Islet precursor cell (in vitro differentiated cells): ENCODE measurements at regions not wholly inside any gene's neighbourhood (a gene's known extent, or its start where the extent isn't known, plus 50 kb on each side); places are given as distances from the start of the nearest gene placed in this dataset.
"Not testable (repeated sequence)": the region's sequence is repeated elsewhere in the genome, so short reads cannot be mapped to it uniquely, and the experiment has no call there.

Source experiments
- DNase-seq: peaks from one replicate; pipeline ENCODE4 v3.0.0-alpha.2; 2018

DNA sequence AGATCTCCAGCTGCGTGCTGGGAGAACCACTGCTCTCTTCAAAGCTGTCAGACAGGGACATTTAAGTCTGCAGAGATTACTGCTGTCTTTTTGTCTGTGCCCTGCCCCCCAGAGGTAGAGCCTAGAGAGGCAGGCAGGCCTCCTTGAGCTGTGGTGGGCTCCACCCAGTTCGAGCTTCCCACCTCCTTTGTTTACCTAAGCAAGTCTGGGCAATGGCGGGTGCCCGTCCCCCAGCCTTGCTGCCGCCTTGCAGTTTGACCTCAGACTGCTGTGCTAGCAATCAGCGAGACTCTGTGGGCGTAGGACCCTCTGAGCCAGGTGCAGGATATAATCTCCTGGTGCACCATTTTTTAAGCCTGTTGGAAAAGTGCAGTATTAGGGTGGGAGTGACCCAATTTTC, 128.6 kb downstream of the ACTR3 start:
- DNase-seq = not testable (repeated sequence)

DNA sequence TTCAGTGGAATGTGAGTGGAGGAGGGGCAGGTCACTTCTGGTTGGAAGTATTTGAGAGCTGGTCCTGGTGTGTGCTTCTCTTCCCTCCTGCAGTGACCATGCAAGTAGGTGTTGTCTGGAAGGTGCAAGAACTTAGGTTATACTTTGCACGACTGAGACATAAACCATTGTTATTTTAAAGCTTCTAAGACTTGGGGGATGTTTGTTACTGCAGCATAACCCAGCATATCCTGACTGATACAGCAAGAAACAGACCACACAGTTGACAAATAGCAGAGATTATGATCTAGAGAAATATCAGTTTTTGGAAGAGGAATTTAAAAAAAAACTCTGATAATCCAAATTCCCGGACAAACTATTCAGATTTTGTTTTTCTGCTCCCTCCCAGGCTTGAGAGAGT, 130.8 kb downstream of the ACTR3 start:
- DNase-seq = no peak

DNA sequence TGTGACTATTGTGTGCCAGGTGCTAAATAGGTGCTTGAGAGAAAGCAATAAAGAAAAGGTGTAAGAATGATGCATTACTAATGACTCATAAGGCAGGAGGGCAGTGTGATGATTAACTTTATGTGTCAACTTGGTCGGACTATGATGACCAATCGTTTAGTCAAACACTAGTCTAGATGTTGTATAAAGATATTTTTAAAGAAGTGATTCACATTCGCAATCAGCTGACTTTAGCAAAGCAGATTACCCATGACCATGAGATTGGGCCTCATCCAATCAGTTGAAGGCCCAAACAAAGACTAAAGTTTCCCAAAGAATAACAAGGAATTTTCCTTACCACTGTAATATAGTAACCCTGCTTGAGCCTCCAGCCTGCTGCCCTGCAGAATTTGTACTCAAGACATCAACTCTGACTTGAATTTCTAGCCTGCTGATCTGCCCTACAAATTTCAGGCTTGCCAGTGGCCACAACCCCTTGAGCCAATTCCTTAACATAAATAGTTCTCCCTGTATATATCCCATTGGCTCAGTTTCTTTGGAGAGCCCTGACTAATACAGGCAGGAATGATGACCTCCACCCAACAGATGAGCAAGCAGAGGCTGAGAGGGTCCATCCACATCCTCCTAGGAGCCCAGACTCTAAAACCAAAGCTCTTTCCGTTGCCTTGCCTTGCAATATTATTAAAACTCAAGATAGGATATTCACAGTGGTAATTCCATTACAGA, 132.6 kb downstream of the ACTR3 start:
- DNase-seq = peak; percentile 58

GRCh38 chr2:114024326-114024725, 134.4 kb downstream of the ACTR3 start:
- DNase-seq = no peak

GRCh38 chr2:114025030-114025429, 135.1 kb downstream of the ACTR3 start:
- no peak for DNase-seq

DNA sequence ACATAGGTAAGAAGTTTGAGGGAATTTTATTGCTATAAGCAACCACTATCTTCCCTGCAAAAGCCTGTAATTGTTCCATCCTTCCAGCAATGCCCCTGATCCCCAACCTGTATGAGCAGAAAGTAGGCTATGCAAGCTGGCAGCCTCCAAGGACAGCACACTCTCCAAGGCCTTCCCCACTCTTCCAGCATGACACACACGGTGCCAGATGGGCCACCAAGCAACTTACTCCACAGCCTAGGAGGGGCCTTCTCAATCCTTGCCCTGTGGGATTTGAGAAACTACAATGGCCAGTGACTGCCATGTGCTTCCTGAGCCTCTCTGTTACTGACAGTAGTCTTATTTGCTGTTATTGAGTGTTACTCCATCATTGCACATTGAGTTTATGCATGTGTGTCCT, 137.5 kb downstream of the ACTR3 start:
- no peak for DNase-seq

DNA sequence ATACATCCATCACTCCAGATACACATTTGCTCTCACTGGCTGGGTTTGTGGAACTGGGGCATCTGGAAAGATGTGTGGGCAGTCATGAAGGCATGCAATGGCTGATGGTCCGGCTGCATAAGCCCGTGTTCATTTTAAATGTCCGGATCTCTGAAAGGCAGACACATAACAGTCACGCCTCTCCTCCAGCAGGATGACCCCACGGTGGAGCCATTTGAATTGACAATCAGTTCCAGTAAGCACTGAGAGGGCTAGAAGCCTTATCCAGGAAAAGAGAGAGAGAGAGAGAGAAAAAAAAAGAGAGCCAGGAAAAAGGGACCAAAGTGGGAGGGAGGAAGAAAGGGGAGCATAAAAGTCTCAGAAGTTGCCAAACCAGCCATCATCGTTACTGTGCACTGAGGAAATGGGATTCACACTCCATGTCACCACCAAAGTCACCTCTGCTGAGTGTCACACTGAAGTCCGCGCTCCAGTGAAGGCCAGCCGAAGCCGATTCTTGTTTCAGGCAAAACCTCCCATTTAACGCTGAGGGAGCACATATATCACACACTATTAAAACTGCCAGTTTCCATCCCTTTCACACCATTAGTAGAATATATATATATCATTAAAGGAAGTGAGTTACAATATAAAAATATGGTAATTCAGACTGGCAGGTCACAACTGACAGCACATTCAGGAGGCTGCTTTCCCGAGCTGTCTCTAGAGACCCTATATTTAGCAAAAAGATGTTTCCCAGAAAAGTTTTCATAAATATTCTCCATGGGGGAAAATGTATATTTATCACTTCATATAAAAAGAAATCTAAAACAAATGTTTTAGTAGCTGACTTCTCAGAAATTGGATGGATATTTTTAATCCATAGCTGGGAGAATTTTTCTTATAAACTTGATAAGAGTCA, 142.0 kb downstream of the ACTR3 start:
- no peak for DNase-seq

GRCh38 chr2:114032705-114033104, 142.8 kb downstream of the ACTR3 start:
- DNase-seq = no peak

DNA sequence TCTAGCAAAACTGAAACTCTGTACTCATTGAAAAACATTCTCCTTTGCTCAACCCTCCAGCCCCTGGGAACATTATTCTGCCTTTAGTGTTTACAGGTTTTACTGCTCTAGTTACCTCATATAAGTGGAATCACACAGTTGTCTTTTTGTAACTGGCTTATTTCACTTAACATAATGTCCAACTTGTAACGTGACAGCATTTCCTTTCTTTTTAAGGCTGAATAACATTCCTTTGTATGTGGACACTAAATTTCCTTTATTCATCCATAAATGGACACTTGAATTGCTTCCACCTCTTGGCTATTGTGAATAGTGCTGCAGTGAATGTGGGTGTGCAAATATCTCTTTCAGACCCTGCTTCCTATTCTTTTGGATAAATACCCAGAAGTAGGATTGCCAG, 144.9 kb downstream of the ACTR3 start:
- DNase-seq = no peak

DNA sequence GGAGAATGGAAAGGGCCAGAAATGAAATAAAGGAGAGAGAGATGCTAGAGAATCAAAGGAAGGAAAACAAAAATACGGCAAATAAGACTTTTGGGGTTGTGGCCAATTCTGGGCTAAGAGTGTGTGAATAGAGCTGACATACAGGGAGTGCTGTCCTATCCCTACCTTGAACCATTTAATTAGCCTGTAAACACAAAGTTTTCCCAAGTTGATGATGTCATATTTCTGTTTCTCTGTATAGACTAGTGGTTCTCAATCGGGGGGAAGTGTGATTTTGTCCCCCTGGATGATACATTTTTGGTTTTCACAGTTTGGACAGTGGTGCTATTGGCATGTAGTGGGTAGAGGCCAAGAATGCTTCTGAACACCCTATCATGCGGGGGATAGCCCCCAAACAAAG, 148.8 kb downstream of the ACTR3 start:
- DNase-seq = no peak

DNA sequence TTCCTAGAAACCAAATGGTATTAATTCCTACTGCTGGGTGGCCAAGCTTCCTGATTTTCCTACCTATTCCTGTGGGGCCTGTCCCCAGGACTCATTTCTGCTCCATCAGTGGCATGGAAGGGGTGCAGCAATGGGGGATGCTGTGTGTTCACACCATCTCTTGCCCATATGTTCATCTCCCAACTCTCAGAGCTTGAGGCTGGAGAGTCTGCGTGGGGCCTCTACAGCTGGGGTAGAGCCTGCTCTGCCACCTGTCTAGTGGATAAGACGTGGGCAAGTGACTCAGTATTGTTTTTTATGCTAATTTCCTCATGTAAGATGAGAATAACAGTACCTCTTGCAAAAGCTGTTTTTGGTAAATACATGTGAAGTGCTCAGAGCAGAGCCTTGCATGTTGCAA, 149.8 kb downstream of the ACTR3 start:
- no peak for DNase-seq

- no peak for DNase-seq
Observed at GRCh38 chr2:114040826-114041225, 150.9 kb downstream of the ACTR3 start.

DNA sequence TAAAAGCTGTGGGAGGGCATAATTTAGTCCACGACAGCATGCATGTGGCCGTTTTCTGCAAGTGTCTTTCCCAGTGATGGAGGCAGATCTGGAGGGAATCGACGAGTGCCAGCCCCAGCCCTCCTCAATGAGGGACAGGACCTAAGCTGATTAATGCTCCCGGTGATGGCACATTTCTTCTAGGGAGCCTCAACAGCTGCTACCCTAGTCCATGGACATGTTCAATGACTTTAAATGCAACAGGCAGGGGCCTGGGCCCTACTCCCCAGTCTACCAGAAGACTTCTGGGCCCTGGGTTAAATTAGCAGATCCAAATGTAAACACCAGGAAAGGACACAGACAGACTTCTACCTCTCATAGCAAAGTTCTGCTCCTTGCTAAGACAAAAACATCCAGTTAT, 155.1 kb downstream of the ACTR3 start:
- no peak for DNase-seq

- no peak for DNase-seq
Observed at GRCh38 chr2:114046373-114046772, 156.5 kb downstream of the ACTR3 start.

DNA sequence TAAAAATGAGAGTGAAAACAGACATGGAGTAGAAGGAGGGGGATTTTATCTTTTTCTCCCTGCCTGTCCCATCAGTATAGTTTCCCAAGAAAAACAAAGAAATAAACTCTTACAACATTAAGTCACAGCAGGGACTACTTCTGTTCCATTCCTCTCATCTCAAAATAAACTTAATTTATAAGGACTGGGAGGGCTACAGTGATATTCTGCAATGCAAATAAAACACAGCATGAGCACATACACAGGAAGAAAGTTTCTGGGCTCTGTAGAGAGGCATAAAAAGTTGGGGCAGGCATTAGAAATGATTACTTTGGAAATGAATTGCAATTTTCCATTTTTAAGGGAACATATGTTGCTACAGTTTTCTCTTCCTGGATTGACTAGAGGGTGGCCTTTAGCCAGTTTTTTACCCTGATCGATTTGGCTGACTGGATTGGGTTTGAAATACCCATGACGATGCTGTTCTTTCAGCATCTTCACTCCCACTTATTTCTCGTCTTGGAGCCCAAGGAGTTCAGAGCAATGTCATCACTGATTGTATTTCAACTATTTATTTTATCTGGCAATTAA, 157.1 kb downstream of the ACTR3 start:
- DNase-seq = no peak

DNA sequence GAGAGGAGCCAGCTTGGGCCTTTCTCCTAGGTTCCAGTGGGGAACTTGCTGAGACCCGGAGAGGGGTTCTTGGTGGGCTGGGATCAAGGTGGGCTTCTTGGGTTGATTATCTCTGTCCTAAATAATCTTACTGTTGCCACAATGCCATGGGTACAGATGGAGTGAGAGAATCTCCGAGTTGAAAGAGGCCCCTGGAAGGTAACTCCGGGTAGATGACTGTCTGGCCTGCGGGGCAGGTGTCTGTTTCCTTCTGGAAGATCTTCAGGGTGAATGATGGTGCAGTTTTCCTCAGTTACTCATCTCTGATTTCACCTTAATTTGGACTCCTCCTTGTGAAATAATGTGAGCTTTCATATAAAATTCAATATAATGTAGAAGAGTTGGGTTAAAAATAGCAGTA, 159.4 kb downstream of the ACTR3 start:
- DNase-seq = no peak

DNA sequence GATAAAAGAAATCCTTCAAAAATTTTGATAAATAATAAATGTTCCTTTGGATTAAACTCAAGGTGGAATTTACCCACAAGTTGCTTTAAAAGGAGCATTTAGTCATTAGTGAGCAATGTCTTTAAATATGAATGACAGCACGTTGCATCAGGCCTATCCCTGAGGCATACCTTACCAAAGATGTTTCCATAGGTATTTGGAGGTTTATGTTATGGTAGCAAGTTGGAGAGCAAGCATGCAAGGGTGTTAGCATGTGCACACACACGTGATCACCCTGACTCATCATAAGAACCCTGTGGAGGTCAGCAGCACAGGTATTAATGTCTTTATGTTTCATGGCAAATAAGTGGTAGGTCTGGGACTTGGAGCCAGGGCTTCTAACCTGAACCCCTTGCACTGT, 159.9 kb downstream of the ACTR3 start:
- no peak for DNase-seq

DNA sequence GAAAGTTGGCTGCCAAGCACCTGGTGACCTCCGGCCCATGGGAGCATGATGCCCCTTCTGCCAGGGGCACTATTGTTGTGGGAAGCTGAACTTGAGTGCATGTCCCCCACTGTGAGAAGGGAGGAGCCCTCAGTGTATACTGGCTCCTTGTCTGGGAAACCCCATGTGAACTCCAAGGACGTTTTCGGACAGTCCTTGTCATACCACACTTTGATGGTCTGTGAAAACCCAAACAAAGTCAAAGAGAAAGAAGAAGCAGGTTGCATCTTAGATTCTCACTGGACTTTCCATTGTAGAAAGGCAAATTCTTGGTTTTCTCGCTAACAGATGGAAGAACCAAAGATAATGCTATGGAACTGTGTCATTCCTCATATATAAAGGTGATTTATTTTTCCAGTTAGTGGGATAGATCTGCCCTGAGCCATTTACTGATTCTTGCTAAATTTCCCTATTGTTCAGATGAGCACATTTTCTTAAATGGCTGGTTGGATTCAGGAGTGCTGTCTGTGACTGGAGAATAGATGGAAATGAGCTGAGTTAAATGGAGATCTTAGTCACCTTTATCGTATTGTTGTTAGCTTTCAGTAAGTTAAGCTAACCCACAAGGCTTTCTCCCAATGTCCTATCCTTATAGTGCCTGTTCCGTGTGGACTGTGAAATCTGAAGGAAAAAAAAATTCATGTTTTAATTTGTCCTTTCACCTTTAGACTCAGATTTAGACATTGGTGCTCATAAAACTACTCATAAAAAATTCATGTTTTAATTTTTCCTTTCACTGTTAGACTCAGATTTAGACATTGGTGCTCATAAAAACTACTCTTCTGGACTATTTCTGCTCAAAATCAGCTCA, 166.6 kb downstream of the ACTR3 start:
- no peak for DNase-seq

DNA sequence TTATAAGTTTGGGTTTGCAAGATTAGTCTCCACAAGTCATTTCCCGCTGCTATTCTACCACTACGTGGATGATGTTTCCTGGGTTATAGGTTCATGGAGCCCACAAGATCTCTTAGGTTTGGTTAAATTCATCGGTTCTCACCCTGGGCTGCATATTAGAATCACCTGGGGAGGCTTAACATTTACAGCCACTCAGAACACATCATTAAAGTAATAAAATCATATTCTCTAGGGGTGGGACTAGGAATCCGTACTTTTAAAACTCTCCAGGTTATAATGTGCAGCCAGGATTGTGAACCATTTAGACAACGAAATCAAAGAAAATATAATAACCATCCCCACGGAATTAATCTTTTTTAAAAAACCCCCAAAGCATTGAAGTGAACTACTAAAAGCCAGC, 167.7 kb downstream of the ACTR3 start:
- no peak for DNase-seq

GRCh38 chr2:114061566-114062098, 171.7 kb downstream of the ACTR3 start:
- peak; percentile 21 for DNase-seq

GRCh38 chr2:114063346-114063745, 173.5 kb downstream of the ACTR3 start:
- peak; percentile 44 for DNase-seq

- no peak for DNase-seq
Observed at GRCh38 chr2:114065731-114066130, 175.8 kb downstream of the ACTR3 start.
